CD14-positive monocyte (primary cell): ENCODE measurements at regions not wholly inside any gene's neighbourhood (a gene's known extent, or its start where the extent isn't known, plus 50 kb on each side); places are given as distances from the start of the nearest gene placed in this dataset.

Experiments
- DNase-seq, 3 donors: peaks; one replicate each; pipeline ENCODE4 v3.0.0-alpha.2; 2011 to 2022
- H2AFZ ChIP-seq: 2 replicates; pipeline ENCODE4 v1.6.0; 2012; ENCODE audit warnings: mild to moderate bottlenecking, low read depth, low read length, inconsistent platforms; ENCODE audit not compliant: insufficient read depth, poor library complexity, severe bottlenecking
- H3K27ac ChIP-seq, 2 donors: 1 replicate in 1 of 2; 2 replicates in 1 of 2; pipeline ENCODE4 v1.5.1; 2012 to 2013; ENCODE audit warnings: low read length in 2 of 2, control low read depth in 1 of 2, inconsistent platforms in 1 of 2, low read depth in 1 of 2, mild to moderate bottlenecking in 1 of 2
- H3K27me3 ChIP-seq, 2 donors: one replicate each; pipeline versions ENCODE4 v1.6.0 to v1.6.1; 2011 to 2013; ENCODE audit warnings: low read length in 2 of 2; ENCODE audit not compliant: control insufficient read depth in 2 of 2, insufficient read depth in 2 of 2
- H3K36me3 ChIP-seq, 2 donors: replicated peaks in 1 of 2; 1 replicate in 1 of 2; 2 replicates in 1 of 2; pipeline versions ENCODE4 v1.5.1 to v1.6.1; 2012 to 2013; ENCODE audit warnings: low read length in 2 of 2, control low read depth in 1 of 2, inconsistent platforms in 1 of 2, mild to moderate bottlenecking in 1 of 2; ENCODE audit not compliant: insufficient read depth in 2 of 2, control insufficient read depth in 1 of 2
- H3K4me1 ChIP-seq, 2 donors: 1 replicate in 1 of 2; 2 replicates in 1 of 2; pipeline versions ENCODE4 v1.5.1 to v1.6.1; 2012 to 2013; ENCODE audit warnings: low read length in 2 of 2, control low read depth in 1 of 2, inconsistent platforms in 1 of 2, mild to moderate bottlenecking in 1 of 2, moderate library complexity in 1 of 2; ENCODE audit not compliant: insufficient read depth in 2 of 2, control insufficient read depth in 1 of 2
- H3K4me2 ChIP-seq: replicated peaks from 2 replicates; pipeline ENCODE3; 2012; ENCODE audit warnings: low read length, moderate library complexity, mild to moderate bottlenecking; ENCODE audit not compliant: poor library complexity, severe bottlenecking; ENCODE audit errors: extremely low read depth
- H3K4me3 ChIP-seq, 3 experiments: fragments of 200-600 bp in 1 of 3; sonication (generic) in 1 of 3; replicated peaks in 1 of 3; 1 replicate in 2 of 3; 2 replicates in 1 of 3; pipeline ENCODE4 v1.5.1; 2011 to 2013; ENCODE audit warnings: low read length in 3 of 3, mild to moderate bottlenecking in 3 of 3, control low read depth in 2 of 3, low read depth in 2 of 3, inconsistent platforms in 1 of 3, moderate library complexity in 1 of 3
- H3K79me2 ChIP-seq: 2 replicates; pipeline ENCODE4 v1.6.0; 2012; ENCODE audit warnings: mild to moderate bottlenecking, control low read depth, inconsistent platforms, low read length, moderate library complexity; ENCODE audit not compliant: insufficient read depth
- H3K9ac ChIP-seq: 2 replicates; pipeline ENCODE4 v1.6.0; 2017; ENCODE audit warnings: low read length, mild to moderate bottlenecking; ENCODE audit not compliant: insufficient read depth, poor library complexity, severe bottlenecking
- H3K9me3 ChIP-seq, 2 donors: replicated peaks in 1 of 2; 1 replicate in 1 of 2; 2 replicates in 1 of 2; pipeline versions ENCODE4 v1.5.1 to v1.6.1; 2012 to 2013; ENCODE audit warnings: low read length in 2 of 2, control low read depth in 1 of 2; ENCODE audit not compliant: control insufficient read depth in 1 of 2, insufficient read depth in 1 of 2
- H4K20me1 ChIP-seq: 2 replicates; pipeline ENCODE4 v1.6.0; 2012; ENCODE audit warnings: mild to moderate bottlenecking, low read length, control low read depth, moderate library complexity; ENCODE audit not compliant: insufficient read depth
- H3K27ac Mint-ChIP-seq, 7 donors: one replicate each; pipeline ENCODE4 v1.8.0; 2020; ENCODE audit warnings: mild to moderate bottlenecking in 7 of 7, mixed read lengths in 7 of 7, moderate library complexity in 6 of 7, inconsistent platforms in 2 of 7
- H3K27me3 Mint-ChIP-seq, 3 donors: one replicate each; pipeline ENCODE4 v1.8.0; 2021 to 2022; ENCODE audit warnings: low read depth in 3 of 3, mild to moderate bottlenecking in 3 of 3, mixed read lengths in 3 of 3, moderate library complexity in 3 of 3, inconsistent platforms in 1 of 3
- H3K36me3 Mint-ChIP-seq, 2 donors: one replicate each; pipeline ENCODE4 v1.8.0; 2020; ENCODE audit warnings: mixed read lengths in 2 of 2, inconsistent platforms in 1 of 2, mild to moderate bottlenecking in 1 of 2
- H3K4me1 Mint-ChIP-seq: one replicate; pipeline ENCODE4 v1.8.0; 2020; ENCODE audit warnings: mild to moderate bottlenecking, mixed read lengths
- H3K4me3 Mint-ChIP-seq, 2 donors: one replicate each; pipeline ENCODE4 v1.8.0; 2020; ENCODE audit warnings: mild to moderate bottlenecking in 2 of 2, mixed read lengths in 2 of 2, moderate library complexity in 1 of 2
- H3K9me3 Mint-ChIP-seq, 7 donors: one replicate each; pipeline ENCODE4 v1.8.0; 2020 to 2022; ENCODE audit warnings: mixed read lengths in 7 of 7, mild to moderate bottlenecking in 6 of 7, moderate library complexity in 6 of 7, inconsistent platforms in 2 of 7
- CTCF ChIP-seq: fragments of 200-600 bp; IDR thresholded peaks from one replicate; pipeline ENCODE4 v1.8.0; 2022; ENCODE audit warnings: antibody characterized with exemption, mild to moderate bottlenecking
- WGBS: methylation state at CpG from one replicate; pipeline ENCODE4 v1.1.5; 2013; ENCODE audit warnings: missing lambda C conversion rate; ENCODE audit not compliant: insufficient coverage; 5-methylcytosine and 5-hydroxymethylcytosine counted together
- intact Hi-C, 2 donors: fragments of 100-400 bp; cut with micrococcal nuclease; formaldehyde crosslinking; loops; one replicate each; pipeline versions ENCODE4 v1.15.0 to v1.15.1; 2023

- H3K79me2 ChIP-seq = no peaks in the 10 kb centered on the region
- no peaks in the 10 kb centered on the region for H3K27me3 ChIP-seq
- peak; percentile 68 to 77 (median 75) for DNase-seq
- 10% methylated on average over 5 of the region's 8 CpGs for WGBS
- H4K20me1 ChIP-seq = no peaks in the 10 kb centered on the region
- H3K9me3 Mint-ChIP-seq = peaks cover 0 to 2% (median 0%) of the 10 kb centered on the region in 7 donors
- intact Hi-C loops = loop anchor here in 1 of 2 donors (2.0 kb wide), 1 partner anchor 15 kb away; no protein-coding TSS in a partner anchor
- peaks cover 58 to 67% of the 10 kb centered on the region in 2 donors for H3K4me1 ChIP-seq
- peaks cover 70% of the 10 kb centered on the region for H3K4me1 Mint-ChIP-seq
- H3K36me3 Mint-ChIP-seq = peaks cover 0 to 7% of the 10 kb centered on the region in 2 donors
- peak overlapping the region; percentile 11 for H3K4me2 ChIP-seq
- no peaks in the 10 kb centered on the region for H3K9me3 ChIP-seq
- peak overlapping the region; percentile 60 to 71 for H3K27ac ChIP-seq
- H3K4me3 Mint-ChIP-seq = peak overlapping the region; percentile 47 to 53
- H3K9ac ChIP-seq = peak overlapping the region; percentile 25
- H3K36me3 ChIP-seq = no peaks in the 10 kb centered on the region
- H2AFZ ChIP-seq = peak overlapping the region; percentile 48
- H3K4me3 ChIP-seq = peak overlapping the region in 1 of 3 experiments; percentile 28
- H3K27ac Mint-ChIP-seq = peak overlapping the region; percentile 69 to 94 (median 90)
- no peak for TF ChIP-seq CTCF
- peaks cover 0 to 6% (median 0%) of the 10 kb centered on the region in 3 donors for H3K27me3 Mint-ChIP-seq
These were observed 151.1 kb upstream of the SLC1A4 start for GRCh38 chr2:64837925-64838641.

GRCh38 chr2:64838817-64839216, 150.4 kb upstream of the SLC1A4 start:
- H3K27ac ChIP-seq = peak overlapping the region; percentile 69 to 71
- peaks cover 58 to 67% of the 10 kb centered on the region in 2 donors for H3K4me1 ChIP-seq
- Mint-ChIP-seq H3K4me3 (no peak overlapping the region), H3K9me3 (peaks cover 0 to 2% (median 0%) of the 10 kb centered on the region in 7 donors), H3K27me3 (peaks cover 0 to 6% (median 0%) of the 10 kb centered on the region in 3 donors), H3K27ac (peak overlapping the region; percentile 69 to 96 (median 90)), H3K4me1 (peaks cover 66% of the 10 kb centered on the region), H3K36me3 (peaks cover 0 to 7% of the 10 kb centered on the region in 2 donors)
- H2AFZ ChIP-seq = no peak overlapping the region
- no peaks in the 10 kb centered on the region for H3K27me3 ChIP-seq
- no peak for TF ChIP-seq CTCF
- H3K4me2 ChIP-seq = peak overlapping the region; percentile 11
- H3K79me2 ChIP-seq = no peaks in the 10 kb centered on the region
- H4K20me1 ChIP-seq = no peaks in the 10 kb centered on the region
- no peaks in the 10 kb centered on the region for H3K36me3 ChIP-seq
- WGBS = 10% methylated on average over 4 of the region's 8 CpGs
- peak; percentile 68 to 91 (median 80) for DNase-seq
- peak overlapping the region in 1 of 3 experiments; percentile 28 for H3K4me3 ChIP-seq
- H3K9me3 ChIP-seq = no peaks in the 10 kb centered on the region
- intact Hi-C loops = loop anchor here in 1 of 2 donors (2.0 kb wide), 1 partner anchor 14 kb away; no protein-coding TSS in a partner anchor
- peak overlapping the region; percentile 25 for H3K9ac ChIP-seq
